ENCODE measurements at regions not wholly inside any gene's neighbourhood (a gene's known extent, or its start where the extent isn't known, plus 50 kb on each side); places are given as distances from the start of the nearest gene placed in this dataset.

DNA sequence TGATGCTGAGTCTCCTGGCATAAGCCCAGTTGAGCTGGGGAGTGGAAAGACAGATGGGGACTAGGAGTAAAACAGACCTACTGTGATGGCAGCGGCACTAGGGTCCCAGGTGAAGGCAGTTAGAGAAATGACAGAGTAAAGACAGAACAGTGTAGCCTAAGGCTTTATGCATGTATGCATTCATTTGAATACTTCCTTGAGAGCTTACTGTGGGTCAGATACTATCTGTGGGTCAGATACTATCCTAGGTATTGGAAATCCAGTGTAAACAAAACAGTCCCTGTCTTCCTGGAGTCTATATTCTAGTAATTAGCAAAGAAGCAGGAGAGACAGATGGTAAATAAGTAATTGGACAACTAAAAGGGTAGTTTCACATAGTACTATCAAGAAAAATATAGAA is 73.7 kb upstream of the LRCH1 start:
- Mint-ChIP-seq H3K4me1 (ENCODE audit: low read depth) (no peaks in the 10 kb centered on the region), H3K27ac (no peak overlapping the region), H3K9me3 (peaks cover 6% of the 10 kb centered on the region), H3K36me3 (ENCODE audit: low read depth) (no peaks in the 10 kb centered on the region), H3K4me3 (no peak overlapping the region), H3K27me3 (no peaks in the 10 kb centered on the region)
- no peak for ATAC-seq
- TF ChIP-seq, protein P1, sequence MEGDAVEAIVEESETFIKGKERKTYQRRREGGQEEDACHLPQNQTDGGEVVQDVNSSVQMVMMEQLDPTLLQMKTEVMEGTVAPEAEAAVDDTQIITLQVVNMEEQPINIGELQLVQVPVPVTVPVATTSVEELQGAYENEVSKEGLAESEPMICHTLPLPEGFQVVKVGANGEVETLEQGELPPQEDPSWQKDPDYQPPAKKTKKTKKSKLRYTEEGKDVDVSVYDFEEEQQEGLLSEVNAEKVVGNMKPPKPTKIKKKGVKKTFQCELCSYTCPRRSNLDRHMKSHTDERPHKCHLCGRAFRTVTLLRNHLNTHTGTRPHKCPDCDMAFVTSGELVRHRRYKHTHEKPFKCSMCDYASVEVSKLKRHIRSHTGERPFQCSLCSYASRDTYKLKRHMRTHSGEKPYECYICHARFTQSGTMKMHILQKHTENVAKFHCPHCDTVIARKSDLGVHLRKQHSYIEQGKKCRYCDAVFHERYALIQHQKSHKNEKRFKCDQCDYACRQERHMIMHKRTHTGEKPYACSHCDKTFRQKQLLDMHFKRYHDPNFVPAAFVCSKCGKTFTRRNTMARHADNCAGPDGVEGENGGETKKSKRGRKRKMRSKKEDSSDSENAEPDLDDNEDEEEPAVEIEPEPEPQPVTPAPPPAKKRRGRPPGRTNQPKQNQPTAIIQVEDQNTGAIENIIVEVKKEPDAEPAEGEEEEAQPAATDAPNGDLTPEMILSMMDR (IDR thresholded peaks at IDR 0.05), result no peak
- DNase-seq, result no peak
- CTCF ChIA-PET, result interaction anchor here (0.9 to 1.3 kb wide), 3 partner anchors 15 to 337 kb away, joined by 3 to 5 read pairs (median 3); no protein-coding TSS in a partner anchor
- intact Hi-C loops (cut with micrococcal nuclease), result no loop called here
- POLR2A ChIA-PET, result interaction anchor here (0.8 kb wide), 1 partner anchor 41 kb away, joined by 3 read pairs; no protein-coding TSS in a partner anchor

DNA sequence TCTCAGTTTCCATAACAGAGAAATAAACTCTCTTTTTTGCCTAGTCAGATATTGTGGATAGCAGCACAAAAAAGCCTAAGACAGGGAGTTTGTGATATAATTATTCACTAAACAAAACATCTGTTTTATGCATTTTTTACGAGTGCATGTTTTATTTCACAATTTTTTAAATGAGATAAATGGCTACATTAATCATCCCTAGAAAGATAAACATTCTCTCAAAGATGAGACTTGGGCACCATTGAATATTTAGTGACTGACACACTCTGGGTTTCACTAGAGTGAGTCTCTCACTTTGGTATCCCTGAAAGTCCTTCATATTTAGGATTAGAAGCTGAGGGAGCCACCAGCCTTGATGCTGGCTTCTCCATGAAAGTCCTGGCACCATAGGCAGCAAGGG is 74.3 kb upstream of the LRCH1 start:
- H3K27me3 Mint-ChIP-seq, result no peaks in the 10 kb centered on the region
- no peak for ATAC-seq
- H3K36me3 Mint-ChIP-seq (ENCODE audit: low read depth), result no peaks in the 10 kb centered on the region

DNA sequence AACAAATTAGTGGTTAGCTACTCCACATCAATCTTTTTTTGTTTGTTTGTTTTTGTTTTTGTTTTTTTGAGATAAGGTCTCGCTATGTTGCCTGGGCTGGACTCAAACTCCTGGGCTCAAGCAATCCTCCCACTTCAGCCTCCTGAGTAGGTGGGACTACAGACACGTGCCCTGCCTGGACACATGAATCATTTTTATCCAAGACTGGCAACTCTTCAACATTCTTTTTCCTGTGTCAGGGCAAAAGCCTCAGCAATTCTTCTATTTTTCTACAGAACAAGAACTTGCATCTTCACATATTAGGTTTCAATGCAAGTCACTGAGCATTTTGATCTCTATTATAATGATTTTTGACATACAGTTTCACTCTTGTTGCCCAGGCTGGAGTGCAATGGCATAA is 76.8 kb upstream of the LRCH1 start:
- no peaks in the 10 kb centered on the region for H3K27me3 Mint-ChIP-seq
- DNase-seq (no peak), ATAC-seq (no peak)
- H3K27ac Mint-ChIP-seq, result no peak overlapping the region
- ChIA-PET CTCF (no interaction called here), POLR2A (no interaction called here)
- H3K9me3 Mint-ChIP-seq, result no peaks in the 10 kb centered on the region
- TF ChIP-seq, protein P1 (IDR thresholded peaks at IDR 0.05), result no peak
- H3K4me3 Mint-ChIP-seq, result no peak overlapping the region
- intact Hi-C loops (cut with micrococcal nuclease), result loop anchor here (2.0 kb wide), 1 partner anchor 13 kb away; no protein-coding TSS in a partner anchor
- no peaks in the 10 kb centered on the region for H3K4me1 Mint-ChIP-seq (ENCODE audit: low read depth)
- no peaks in the 10 kb centered on the region for H3K36me3 Mint-ChIP-seq (ENCODE audit: low read depth)

More for the DNA sequence above, 74.3 kb upstream of the LRCH1 start:
- Mint-ChIP-seq H3K4me1 (ENCODE audit: low read depth) (no peaks in the 10 kb centered on the region), H3K9me3 (peaks cover 4% of the 10 kb centered on the region), H3K4me3 (no peak overlapping the region), H3K27ac (no peak overlapping the region)
- CTCF ChIA-PET, result interaction anchor here (0.9 to 1.0 kb wide), 2 partner anchors 16 to 337 kb away, joined by 3 read pairs; no protein-coding TSS in a partner anchor
- TF ChIP-seq, protein P1 (IDR thresholded peaks at IDR 0.05), result no peak
- POLR2A ChIA-PET, result no interaction called here
- DNase-seq, result no peak
- intact Hi-C loops (cut with micrococcal nuclease), result no loop called here

DNA sequence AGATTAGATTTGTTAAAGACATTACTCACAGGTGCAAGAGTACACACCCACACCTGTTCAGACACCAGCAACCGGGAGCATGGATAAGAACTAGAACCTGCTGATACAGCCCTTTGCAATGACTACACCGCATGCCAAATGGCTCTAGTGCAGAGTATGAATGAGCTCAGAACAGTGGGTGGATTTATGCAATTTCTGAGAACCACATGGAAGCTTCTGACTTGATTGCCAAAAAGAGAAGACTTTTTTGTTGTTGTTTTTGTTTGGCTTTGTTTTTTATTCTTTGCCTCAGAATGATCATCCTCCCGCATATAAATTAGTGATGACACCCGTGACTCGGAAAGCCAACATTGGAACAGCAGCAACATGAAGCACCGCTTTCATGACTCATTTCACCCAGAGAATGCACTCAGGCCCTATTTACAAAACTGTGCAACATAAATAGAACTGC is 77.4 kb upstream of the LRCH1 start:
- CTCF ChIA-PET, result no interaction called here
- no peaks in the 10 kb centered on the region for H3K9me3 Mint-ChIP-seq
- no peaks in the 10 kb centered on the region for H3K27me3 Mint-ChIP-seq
- POLR2A ChIA-PET, result no interaction called here
- ATAC-seq (no peak), DNase-seq (no peak)
- H3K36me3 Mint-ChIP-seq (ENCODE audit: low read depth), result no peaks in the 10 kb centered on the region
- intact Hi-C loops (cut with micrococcal nuclease), result no loop called here
- H3K27ac Mint-ChIP-seq, result no peak overlapping the region
- TF ChIP-seq, protein P1 (IDR thresholded peaks at IDR 0.05), result no peak
- no peaks in the 10 kb centered on the region for H3K4me1 Mint-ChIP-seq (ENCODE audit: low read depth)
- no peak overlapping the region for H3K4me3 Mint-ChIP-seq

DNA sequence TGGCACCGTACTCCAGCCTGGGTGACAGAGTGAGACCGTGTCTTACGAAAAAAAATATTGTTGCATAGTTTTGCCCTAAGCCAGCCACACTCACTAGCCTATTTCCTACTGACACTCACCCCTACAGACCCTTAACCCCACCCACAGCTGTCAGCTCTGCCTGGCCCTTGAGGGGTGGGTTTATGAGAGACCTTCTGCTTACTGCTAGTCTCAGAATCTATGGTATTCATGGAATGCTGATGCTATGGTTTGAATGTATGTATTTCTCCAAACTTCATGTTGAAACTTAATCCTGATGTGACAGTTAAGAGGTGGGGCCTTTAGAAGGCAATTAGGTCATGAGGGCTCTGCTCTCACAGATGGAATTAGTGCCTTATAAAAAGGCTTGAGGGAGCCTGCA is 79.2 kb upstream of the LRCH1 start:
- H3K9me3 Mint-ChIP-seq, result no peaks in the 10 kb centered on the region
- DNase-seq (no peak), ATAC-seq (no peak)
- TF ChIP-seq, protein P1 (IDR thresholded peaks at IDR 0.05), result no peak
- intact Hi-C loops (cut with micrococcal nuclease), result no loop called here
- no peaks in the 10 kb centered on the region for H3K36me3 Mint-ChIP-seq (ENCODE audit: low read depth)
- ChIA-PET CTCF (no interaction called here), POLR2A (no interaction called here)
- no peaks in the 10 kb centered on the region for H3K27me3 Mint-ChIP-seq
- H3K27ac Mint-ChIP-seq, result no peak overlapping the region
- no peaks in the 10 kb centered on the region for H3K4me1 Mint-ChIP-seq (ENCODE audit: low read depth)
- no peak overlapping the region for H3K4me3 Mint-ChIP-seq
